OCI-LY7 (cell line): ENCODE measurements at regions not wholly inside any gene's neighbourhood (a gene's known extent, or its start where the extent isn't known, plus 50 kb on each side); places are given as distances from the start of the nearest gene placed in this dataset.

Experiments used
- EZH2phosphoT487 ChIP-seq: fragments of 200-600 bp; sonication (generic); IDR thresholded peaks from 2 replicates; pipeline ENCODE4 v1.6.1; 2018; ENCODE audit warnings: low read depth, borderline replicate concordance, mild to moderate bottlenecking, mixed run types, antibody characterized with exemption, low read length, moderate library complexity, mixed read lengths
- TF ChIP-seq, protein P1 (sequence below): fragments of 200-600 bp; sonication (generic); conservative IDR thresholded peaks from 2 replicates; pipeline ENCODE4 v1.5.1; 2014; ENCODE audit warnings: mild to moderate bottlenecking, antibody characterized with exemption, low read length, moderate library complexity, mixed read lengths

DNA sequence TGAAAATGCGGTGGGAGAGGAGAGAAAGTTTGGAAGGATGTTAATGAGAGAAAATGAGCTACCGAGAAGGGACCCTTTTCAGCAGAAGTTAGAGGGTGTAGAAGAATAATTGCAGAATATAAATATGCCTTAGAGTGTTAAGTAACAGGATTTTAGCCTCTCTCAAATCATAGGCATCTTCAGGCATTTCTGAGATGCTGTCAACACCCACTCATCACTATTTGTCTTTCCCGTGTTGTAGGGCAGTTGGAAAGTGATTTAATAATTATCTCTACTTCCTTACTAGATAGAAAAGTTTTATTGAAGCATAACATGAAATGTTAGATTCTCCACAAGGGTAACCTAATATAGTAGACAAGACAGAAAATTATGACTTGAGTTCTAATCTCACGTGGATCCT lies 96.4 kb upstream of the RGS4 start:
- TF ChIP-seq, protein P1, sequence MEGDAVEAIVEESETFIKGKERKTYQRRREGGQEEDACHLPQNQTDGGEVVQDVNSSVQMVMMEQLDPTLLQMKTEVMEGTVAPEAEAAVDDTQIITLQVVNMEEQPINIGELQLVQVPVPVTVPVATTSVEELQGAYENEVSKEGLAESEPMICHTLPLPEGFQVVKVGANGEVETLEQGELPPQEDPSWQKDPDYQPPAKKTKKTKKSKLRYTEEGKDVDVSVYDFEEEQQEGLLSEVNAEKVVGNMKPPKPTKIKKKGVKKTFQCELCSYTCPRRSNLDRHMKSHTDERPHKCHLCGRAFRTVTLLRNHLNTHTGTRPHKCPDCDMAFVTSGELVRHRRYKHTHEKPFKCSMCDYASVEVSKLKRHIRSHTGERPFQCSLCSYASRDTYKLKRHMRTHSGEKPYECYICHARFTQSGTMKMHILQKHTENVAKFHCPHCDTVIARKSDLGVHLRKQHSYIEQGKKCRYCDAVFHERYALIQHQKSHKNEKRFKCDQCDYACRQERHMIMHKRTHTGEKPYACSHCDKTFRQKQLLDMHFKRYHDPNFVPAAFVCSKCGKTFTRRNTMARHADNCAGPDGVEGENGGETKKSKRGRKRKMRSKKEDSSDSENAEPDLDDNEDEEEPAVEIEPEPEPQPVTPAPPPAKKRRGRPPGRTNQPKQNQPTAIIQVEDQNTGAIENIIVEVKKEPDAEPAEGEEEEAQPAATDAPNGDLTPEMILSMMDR, result no peak
- TF ChIP-seq EZH2phosphoT487, result no peak
